Gastrocnemius medialis (tissue), 4 donors: ENCODE measurements at regions not wholly inside any gene's neighbourhood (a gene's known extent, or its start where the extent isn't known, plus 50 kb on each side); places are given as distances from the start of the nearest gene placed in this dataset.

Experiments
- ATAC-seq, 2 donors: fragments of 150-250 bp; one replicate each; pipeline ENCODE4 v1.9.1; 2016
- DNase-seq, 2 donors: peaks; one replicate each; pipeline ENCODE4 v3.0.0-alpha.2; 2019
- H3K27ac ChIP-seq, 4 donors: fragments of 200-600 bp; sonication (generic); 1 replicate in 1 of 4; 2 replicates in 3 of 4; pipeline ENCODE4 v1.5.1; 2016 to 2018; ENCODE audit warnings: mild to moderate bottlenecking in 2 of 4, moderate library complexity in 1 of 4
- H3K27me3 ChIP-seq, 3 donors: fragments of 200-600 bp; sonication (generic) in 2 of 3; 1 replicate in 1 of 3; 2 replicates in 2 of 3; pipeline versions ENCODE4 v1.5.1 to v1.6.0; 2016 to 2019; ENCODE audit warnings: mild to moderate bottlenecking in 1 of 3, moderate library complexity in 1 of 3
- H3K36me3 ChIP-seq, 2 donors: fragments of 200-600 bp; sonication (generic) in 1 of 2; one replicate each; pipeline ENCODE4 v1.5.1; 2017 to 2018
- H3K4me1 ChIP-seq, 2 donors: fragments of 200-600 bp; sonication (generic) in 1 of 2; one replicate each; pipeline ENCODE4 v1.5.1; 2016 to 2017; ENCODE audit warnings: mild to moderate bottlenecking in 2 of 2
- H3K4me3 ChIP-seq, 4 donors: fragments of 200-600 bp; sonication (generic) in 3 of 4; 1 replicate in 1 of 4; 2 replicates in 3 of 4; pipeline ENCODE4 v1.5.1; 2016 to 2019; ENCODE audit warnings: mild to moderate bottlenecking in 2 of 4
- H3K9me3 ChIP-seq, 3 donors: fragments of 200-600 bp; sonication (generic) in 2 of 3; 1 replicate in 1 of 3; 2 replicates in 2 of 3; pipeline ENCODE4 v1.5.1; 2016 to 2019
- CTCF ChIP-seq, 5 experiments: fragments of 450-650 bp in 3 of 5; fragments of 200-600 bp in 2 of 5; sonication (generic) in 2 of 5; IDR thresholded peaks in 4 of 5; conservative IDR thresholded peaks in 1 of 5; 1 replicate in 4 of 5; 2 replicates in 1 of 5; pipeline ENCODE4 v1.5.1; 2016 to 2019; ENCODE audit warnings: antibody characterized with exemption in 5 of 5, mild to moderate bottlenecking in 3 of 5, moderate library complexity in 3 of 5
- POLR2A ChIP-seq, 2 donors: fragments of 450-650 bp; IDR thresholded peaks; one replicate each; pipeline ENCODE4 v1.6.1; 2017; ENCODE audit warnings: antibody characterized with exemption in 2 of 2, mild to moderate bottlenecking in 2 of 2, moderate library complexity in 2 of 2
- in situ Hi-C, 4 donors: fragments of 200-750 bp; cut with MboI; loops; one replicate each; pipeline versions ENCODE4 v1.15.0 to v1.8.0; 2017; ENCODE audit warnings: low sequenced_read_pairs in 4 of 4
- intact Hi-C: fragments of 100-400 bp; cut with DNase I; formaldehyde crosslinking; loops from one replicate; pipeline ENCODE4 v1.15.1; 2023; ENCODE audit warnings: low total_unique reads

DNA sequence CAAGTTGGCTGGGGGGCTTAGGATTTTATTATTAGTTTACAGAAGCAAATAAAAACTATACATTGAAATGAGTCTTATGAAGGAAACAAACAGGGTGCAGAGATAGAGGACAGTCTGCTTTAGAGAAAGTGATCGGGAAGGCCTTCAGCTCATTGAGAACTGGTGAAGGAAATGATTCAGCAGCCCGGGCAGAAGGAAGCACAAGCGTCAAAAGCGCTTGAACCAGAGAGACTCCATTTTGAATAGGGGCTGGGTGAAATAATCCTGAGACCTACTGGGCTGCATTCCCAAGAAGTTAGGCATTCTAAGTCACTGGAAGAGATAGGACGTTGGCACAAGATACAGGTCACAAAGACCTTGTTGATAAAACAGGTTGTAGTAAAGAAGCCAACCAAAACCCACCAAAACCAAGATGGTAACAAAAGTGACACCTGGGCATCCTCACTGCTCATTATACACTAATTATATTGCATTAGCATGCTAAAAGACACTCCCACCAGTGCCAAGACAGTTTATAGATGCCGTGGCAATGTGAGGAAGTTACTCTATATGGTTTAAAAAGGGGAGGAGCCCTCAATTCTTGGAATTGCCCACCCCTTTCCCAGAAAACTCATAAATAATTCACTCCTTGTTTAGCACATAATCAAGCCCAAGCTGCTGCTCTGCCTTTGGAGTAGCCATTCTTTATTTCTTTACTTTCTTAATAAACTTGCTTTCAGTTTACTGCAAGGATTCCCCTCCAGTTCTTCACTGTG, 83.1 kb upstream of the MPP7 start:
- Histone ChIP-seq H3K4me3 (no peak overlapping the region), H3K27ac (no peak overlapping the region), H3K9me3 (no peaks in the 10 kb centered on the region), H3K36me3 (no peaks in the 10 kb centered on the region), H3K4me1 (peaks cover 5 to 12% of the 10 kb centered on the region in 2 donors), H3K27me3 (no peaks in the 10 kb centered on the region)
- DNase-seq (no peak), ATAC-seq (no peak)
- TF ChIP-seq POLR2A (IDR thresholded peaks at IDR 0.05) (no peak), CTCF (IDR thresholded peaks at IDR 0.05 in 4 of 5, conservative IDR thresholded peaks at IDR 0.05 in 1 of 5) (no peak)
- intact Hi-C loops (no loop called here), in situ Hi-C loops (loop anchor here in 3 of 4 donors (10.0 to 25.0 kb wide), 3 partner anchors 81 to 824 kb away; partner anchors contain the start of genes MKX (in 3 of the 3) and MPP7 (in 1 of the 3))

DNA sequence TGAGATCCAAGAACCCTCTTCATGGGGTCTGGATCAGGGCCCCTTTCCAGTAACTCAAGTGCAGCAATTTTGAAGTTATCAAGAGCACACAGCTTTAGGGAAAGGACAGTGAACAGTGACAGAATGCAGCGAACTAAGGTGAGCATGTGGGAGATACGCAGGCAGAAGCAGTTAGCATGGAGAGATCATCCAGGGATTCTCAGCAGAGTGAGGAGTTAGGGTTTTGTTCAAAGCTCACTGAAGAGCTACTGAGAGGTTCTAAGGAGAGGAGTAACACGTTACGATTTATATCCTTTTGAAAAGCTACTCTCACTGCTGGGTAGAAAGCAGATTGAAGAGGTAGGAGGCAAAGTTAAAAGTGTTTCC, 83.6 kb upstream of the MPP7 start:
- no peak for DNase-seq
- ATAC-seq: no peak
- Histone ChIP-seq H3K36me3 (no peaks in the 10 kb centered on the region), H3K4me3 (no peak overlapping the region), H3K9me3 (no peaks in the 10 kb centered on the region), H3K27ac (no peak overlapping the region), H3K27me3 (no peaks in the 10 kb centered on the region), H3K4me1 (peaks cover under 1 to 6% of the 10 kb centered on the region in 2 donors)
- intact Hi-C loops (no loop called here), in situ Hi-C loops (loop anchor here in 3 of 4 donors (10.0 to 25.0 kb wide), 3 partner anchors 82 to 824 kb away; partner anchors contain the start of genes MKX (in 3 of the 3) and MPP7 (in 1 of the 3))
- TF ChIP-seq CTCF (IDR thresholded peaks at IDR 0.05 in 4 of 5, conservative IDR thresholded peaks at IDR 0.05 in 1 of 5) (no peak), POLR2A (IDR thresholded peaks at IDR 0.05) (no peak)

GRCh38 chr10:28387140-28387539, 84.3 kb upstream of the MPP7 start:
- Histone ChIP-seq H3K27ac (no peak overlapping the region), H3K27me3 (no peaks in the 10 kb centered on the region), H3K36me3 (no peaks in the 10 kb centered on the region), H3K4me1 (no peaks in the 10 kb centered on the region), H3K9me3 (no peaks in the 10 kb centered on the region), H3K4me3 (no peak overlapping the region)
- in situ Hi-C loops: loop anchor here in 3 of 4 donors (10.0 to 25.0 kb wide), 3 partner anchors 82 to 825 kb away; partner anchors contain the start of genes MKX (in 3 of the 3) and MPP7 (in 1 of the 3)
- ATAC-seq (peak; percentile 62 to 74), DNase-seq (peak in 1 of 2 donors; percentile 32)
- intact Hi-C loops: no loop called here
- no peak for TF ChIP-seq CTCF (IDR thresholded peaks at IDR 0.05 in 4 of 5, conservative IDR thresholded peaks at IDR 0.05 in 1 of 5)
- no peak for TF ChIP-seq POLR2A (IDR thresholded peaks at IDR 0.05)

GRCh38 chr10:28391283-28391682, 88.4 kb upstream of the MPP7 start:
- Histone ChIP-seq H3K4me3 (no peak overlapping the region), H3K4me1 (no peaks in the 10 kb centered on the region), H3K36me3 (no peaks in the 10 kb centered on the region), H3K27ac (no peak overlapping the region), H3K27me3 (no peaks in the 10 kb centered on the region), H3K9me3 (no peaks in the 10 kb centered on the region)
- intact Hi-C loops (no loop called here), in situ Hi-C loops (loop anchor here in 3 of 4 donors (25.0 kb wide), 2 partner anchors 654 to 829 kb away; partner anchors contain the start of gene MKX (in 3 of the 3))
- no peak for DNase-seq
- TF ChIP-seq CTCF (IDR thresholded peaks at IDR 0.05 in 4 of 5, conservative IDR thresholded peaks at IDR 0.05 in 1 of 5) (no peak), POLR2A (IDR thresholded peaks at IDR 0.05) (no peak)
- ATAC-seq: no peak
